K562 (cell line): ENCODE measurements at regions not wholly inside any gene's neighbourhood (a gene's known extent, or its start where the extent isn't known, plus 50 kb on each side); places are given as distances from the start of the nearest gene placed in this dataset.

Source experiments
- CBFA2T2 ChIP-seq: fragments of 450-650 bp; conservative IDR thresholded peaks from 2 replicates; pipeline ENCODE4 v1.6.1; 2017; ENCODE audit warnings: mild to moderate bottlenecking
- FIP1L1 ChIP-seq: fragments of 200-400 bp; formaldehyde crosslinking; IDR thresholded peaks from 2 replicates; pipeline ENCODE4 v1.6.1; 2018; ENCODE audit warnings: mild to moderate bottlenecking, low read depth, low read length; ENCODE audit not compliant: poor library complexity, severe bottlenecking
- GABPB2 ChIP-seq: fragments of 250-450 bp; sonication (Bioruptor Pico); conservative IDR thresholded peaks from 2 replicates; pipeline ENCODE4 v1.5.1; 2021; ENCODE audit warnings: mild to moderate bottlenecking
- MLLT1 ChIP-seq, 2 experiments: fragments of 450-650 bp; IDR thresholded peaks; 2 replicates each; pipeline ENCODE4 v1.6.1; 2016
- NCOR1 ChIP-seq: fragments of 450-650 bp; IDR thresholded peaks from 2 replicates; pipeline ENCODE4 v1.6.1; 2016; ENCODE audit warnings: mild to moderate bottlenecking, moderate library complexity
- NEUROD1 ChIP-seq: fragments of 150-350 bp; IDR thresholded peaks from 2 replicates; pipeline ENCODE4 v1.6.1; 2014; ENCODE audit warnings: borderline replicate concordance, low read length, low read depth; ENCODE audit not compliant: partially characterized antibody
- SMAD3 ChIP-seq: fragments of 450-650 bp; formaldehyde crosslinking; conservative IDR thresholded peaks from 2 replicates; pipeline ENCODE4 v1.4.0; 2020; ENCODE audit warnings: mild to moderate bottlenecking
- SP1 ChIP-seq: sonication (generic); formaldehyde crosslinking; IDR thresholded peaks from 2 replicates; pipeline ENCODE4 v1.8.1; 2022; ENCODE audit warnings: mild to moderate bottlenecking, missing genetic modification reagents
- ZFP91 ChIP-seq: sonication (generic); formaldehyde crosslinking; IDR thresholded peaks from 2 replicates; pipeline ENCODE4 v1.8.0; 2022; ENCODE audit warnings: mild to moderate bottlenecking, missing genetic modification reagents
- ZKSCAN1 ChIP-seq: fragments of 150-350 bp; IDR thresholded peaks from 2 replicates; pipeline ENCODE4 v1.6.1; 2016; ENCODE audit warnings: low read depth, low read length
- ZNF263 ChIP-seq: sonication (generic); formaldehyde crosslinking; IDR thresholded peaks from 2 replicates; pipeline ENCODE4 v1.8.0; 2022; ENCODE audit warnings: mild to moderate bottlenecking, missing genetic modification reagents, borderline replicate concordance
- ZNF277 ChIP-seq: fragments of 250-450 bp; sonication (Bioruptor Pico); IDR thresholded peaks from 2 replicates; pipeline ENCODE4 v1.8.0; 2022; ENCODE audit warnings: inconsistent platforms, mild to moderate bottlenecking, moderate library complexity, borderline replicate concordance
- ZNF707 ChIP-seq: fragments of 250-450 bp; sonication (Bioruptor Pico); conservative IDR thresholded peaks from 2 replicates; pipeline ENCODE4 v1.8.0; 2022; ENCODE audit warnings: inconsistent platforms, mild to moderate bottlenecking, moderate library complexity
- ZNF785 ChIP-seq: fragments of 250-450 bp; sonication (Bioruptor Pico); IDR thresholded peaks from 2 replicates; pipeline ENCODE4 v1.4.0; 2020; ENCODE audit warnings: mild to moderate bottlenecking
- TF ChIP-seq, protein P1 (sequence below): fragments of 450-650 bp; IDR thresholded peaks from 2 replicates; pipeline ENCODE4 v1.6.1; 2017; ENCODE audit warnings: antibody characterized with exemption, mild to moderate bottlenecking
- TF ChIP-seq, protein P2 (sequence below): fragments of 450-650 bp; IDR thresholded peaks from 2 replicates; pipeline ENCODE4 v1.6.1; 2017; ENCODE audit warnings: mild to moderate bottlenecking, moderate library complexity

GRCh38 chr7:87287738-87288341, 57.6 kb upstream of the CROT start (continued):
- TF ChIP-seq SP1 = no peak
- TF ChIP-seq, protein P1, sequence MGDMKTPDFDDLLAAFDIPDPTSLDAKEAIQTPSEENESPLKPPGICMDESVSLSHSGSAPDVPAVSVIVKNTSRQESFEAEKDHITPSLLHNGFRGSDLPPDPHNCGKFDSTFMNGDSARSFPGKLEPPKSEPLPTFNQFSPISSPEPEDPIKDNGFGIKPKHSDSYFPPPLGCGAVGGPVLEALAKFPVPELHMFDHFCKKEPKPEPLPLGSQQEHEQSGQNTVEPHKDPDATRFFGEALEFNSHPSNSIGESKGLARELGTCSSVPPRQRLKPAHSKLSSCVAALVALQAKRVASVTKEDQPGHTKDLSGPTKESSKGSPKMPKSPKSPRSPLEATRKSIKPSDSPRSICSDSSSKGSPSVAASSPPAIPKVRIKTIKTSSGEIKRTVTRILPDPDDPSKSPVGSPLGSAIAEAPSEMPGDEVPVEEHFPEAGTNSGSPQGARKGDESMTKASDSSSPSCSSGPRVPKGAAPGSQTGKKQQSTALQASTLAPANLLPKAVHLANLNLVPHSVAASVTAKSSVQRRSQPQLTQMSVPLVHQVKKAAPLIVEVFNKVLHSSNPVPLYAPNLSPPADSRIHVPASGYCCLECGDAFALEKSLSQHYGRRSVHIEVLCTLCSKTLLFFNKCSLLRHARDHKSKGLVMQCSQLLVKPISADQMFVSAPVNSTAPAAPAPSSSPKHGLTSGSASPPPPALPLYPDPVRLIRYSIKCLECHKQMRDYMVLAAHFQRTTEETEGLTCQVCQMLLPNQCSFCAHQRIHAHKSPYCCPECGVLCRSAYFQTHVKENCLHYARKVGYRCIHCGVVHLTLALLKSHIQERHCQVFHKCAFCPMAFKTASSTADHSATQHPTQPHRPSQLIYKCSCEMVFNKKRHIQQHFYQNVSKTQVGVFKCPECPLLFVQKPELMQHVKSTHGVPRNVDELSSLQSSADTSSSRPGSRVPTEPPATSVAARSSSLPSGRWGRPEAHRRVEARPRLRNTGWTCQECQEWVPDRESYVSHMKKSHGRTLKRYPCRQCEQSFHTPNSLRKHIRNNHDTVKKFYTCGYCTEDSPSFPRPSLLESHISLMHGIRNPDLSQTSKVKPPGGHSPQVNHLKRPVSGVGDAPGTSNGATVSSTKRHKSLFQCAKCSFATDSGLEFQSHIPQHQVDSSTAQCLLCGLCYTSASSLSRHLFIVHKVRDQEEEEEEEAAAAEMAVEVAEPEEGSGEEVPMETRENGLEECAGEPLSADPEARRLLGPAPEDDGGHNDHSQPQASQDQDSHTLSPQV = no peak
- TF ChIP-seq, protein P2, sequence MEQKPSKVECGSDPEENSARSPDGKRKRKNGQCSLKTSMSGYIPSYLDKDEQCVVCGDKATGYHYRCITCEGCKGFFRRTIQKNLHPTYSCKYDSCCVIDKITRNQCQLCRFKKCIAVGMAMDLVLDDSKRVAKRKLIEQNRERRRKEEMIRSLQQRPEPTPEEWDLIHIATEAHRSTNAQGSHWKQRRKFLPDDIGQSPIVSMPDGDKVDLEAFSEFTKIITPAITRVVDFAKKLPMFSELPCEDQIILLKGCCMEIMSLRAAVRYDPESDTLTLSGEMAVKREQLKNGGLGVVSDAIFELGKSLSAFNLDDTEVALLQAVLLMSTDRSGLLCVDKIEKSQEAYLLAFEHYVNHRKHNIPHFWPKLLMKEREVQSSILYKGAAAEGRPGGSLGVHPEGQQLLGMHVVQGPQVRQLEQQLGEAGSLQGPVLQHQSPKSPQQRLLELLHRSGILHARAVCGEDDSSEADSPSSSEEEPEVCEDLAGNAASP = no peak
- TF ChIP-seq FIP1L1 = no peak
- peak; percentile 73 for TF ChIP-seq CBFA2T2
- no peak for TF ChIP-seq ZFP91 (CRISPR knock-in tag)
- no peak for TF ChIP-seq SMAD3 (CRISPR knock-in tag)
- TF ChIP-seq ZNF277 (CRISPR knock-in tag) = no peak
- no peak for TF ChIP-seq ZNF785 (CRISPR knock-in tag)
- no peak for TF ChIP-seq ZKSCAN1
- TF ChIP-seq MLLT1 (IDR thresholded peaks at IDR 0.05) = no peak
- no peak for TF ChIP-seq ZNF263
- TF ChIP-seq GABPB2 (CRISPR knock-in tag) = no peak
- peak; percentile 80 for TF ChIP-seq NCOR1
- no peak for TF ChIP-seq ZNF707 (CRISPR knock-in tag)
- TF ChIP-seq NEUROD1 = no peak
